ENCODE measurements at regions not wholly inside any gene's neighbourhood (a gene's known extent, or its start where the extent isn't known, plus 50 kb on each side); places are given as distances from the start of the nearest gene placed in this dataset.
"Not testable (repeated sequence)": the region's sequence is repeated elsewhere in the genome, so short reads cannot be mapped to it uniquely, and the experiment has no call there.

- no peak overlapping the region for H3K4me3 ChIP-seq (ENCODE audit: severe bottlenecking)
- no peak for DNase-seq (ENCODE audit: low spot score)
- no peak for ATAC-seq (ENCODE audit: low read depth)
- no peak for TF ChIP-seq CTCF (IDR thresholded peaks at IDR 0.05; ENCODE audit: poor library complexity, severe bottlenecking)
- H3K4me1 ChIP-seq (ENCODE audit: insufficient read depth, poor library complexity, severe bottlenecking) = no peaks in the 10 kb centered on the region
- H3K27me3 ChIP-seq (ENCODE audit: insufficient read depth, poor library complexity, severe bottlenecking) = no peaks in the 10 kb centered on the region
- no peaks in the 10 kb centered on the region for H3K9me3 ChIP-seq (ENCODE audit: severe bottlenecking)
- no peak overlapping the region for H3K27ac ChIP-seq (ENCODE audit: poor library complexity, severe bottlenecking)
- no peaks in the 10 kb centered on the region for H3K36me3 ChIP-seq (ENCODE audit: low read depth)
Observed at GRCh38 chrY:14360748-14361500, 163.4 kb upstream of the NLGN4Y start.

- TF ChIP-seq CTCF (IDR thresholded peaks at IDR 0.05; ENCODE audit: poor library complexity, severe bottlenecking) = no peak
- peak; percentile 50; the same call in 1 of the 3 replicates for ATAC-seq (ENCODE audit: low read depth)
- DNase-seq (ENCODE audit: low spot score) = no peak
- Histone ChIP-seq H3K27ac (ENCODE audit: poor library complexity, severe bottlenecking) (no peak overlapping the region), H3K9me3 (ENCODE audit: severe bottlenecking) (no peaks in the 10 kb centered on the region), H3K4me3 (ENCODE audit: severe bottlenecking) (no peak overlapping the region), H3K27me3 (ENCODE audit: insufficient read depth, poor library complexity, severe bottlenecking) (no peaks in the 10 kb centered on the region), H3K4me1 (ENCODE audit: insufficient read depth, poor library complexity, severe bottlenecking) (no peaks in the 10 kb centered on the region), H3K36me3 (ENCODE audit: low read depth) (no peaks in the 10 kb centered on the region)
Observed at GRCh38 chrY:14373608-14374007, 150.7 kb upstream of the NLGN4Y start.

- TF ChIP-seq CTCF (IDR thresholded peaks at IDR 0.05; ENCODE audit: poor library complexity, severe bottlenecking) = no peak
- no peak for ATAC-seq (ENCODE audit: low read depth)
- Histone ChIP-seq H3K27ac (ENCODE audit: poor library complexity, severe bottlenecking) (no peak overlapping the region), H3K4me3 (ENCODE audit: severe bottlenecking) (no peak overlapping the region), H3K4me1 (ENCODE audit: insufficient read depth, poor library complexity, severe bottlenecking) (no peaks in the 10 kb centered on the region), H3K9me3 (ENCODE audit: severe bottlenecking) (no peaks in the 10 kb centered on the region), H3K36me3 (ENCODE audit: low read depth) (no peaks in the 10 kb centered on the region), H3K27me3 (ENCODE audit: insufficient read depth, poor library complexity, severe bottlenecking) (no peaks in the 10 kb centered on the region)
- DNase-seq (ENCODE audit: low spot score) = no peak
Observed at GRCh38 chrY:14378217-14378616, 146.1 kb upstream of the NLGN4Y start.

- ATAC-seq (ENCODE audit: low read depth); H3K27me3 ChIP-seq (ENCODE audit: insufficient read depth, poor library complexity, severe bottlenecking); H3K36me3 ChIP-seq (ENCODE audit: low read depth); H3K27ac ChIP-seq (ENCODE audit: poor library complexity, severe bottlenecking); H3K4me1 ChIP-seq (ENCODE audit: insufficient read depth, poor library complexity, severe bottlenecking); H3K4me3 ChIP-seq (ENCODE audit: severe bottlenecking); H3K9me3 ChIP-seq (ENCODE audit: severe bottlenecking); DNase-seq (ENCODE audit: low spot score): not testable (repeated sequence)
Observed at GRCh38 chrY:14410549-14411030, 113.7 kb upstream of the NLGN4Y start.

- Histone ChIP-seq H3K27me3 (ENCODE audit: insufficient read depth, poor library complexity, severe bottlenecking) (no peaks in the 10 kb centered on the region), H3K27ac (ENCODE audit: poor library complexity, severe bottlenecking) (no peak overlapping the region), H3K4me3 (ENCODE audit: severe bottlenecking) (no peak overlapping the region), H3K4me1 (ENCODE audit: insufficient read depth, poor library complexity, severe bottlenecking) (no peaks in the 10 kb centered on the region), H3K36me3 (ENCODE audit: low read depth) (no peaks in the 10 kb centered on the region), H3K9me3 (ENCODE audit: severe bottlenecking) (no peaks in the 10 kb centered on the region)
- ATAC-seq (ENCODE audit: low read depth) (no peak), DNase-seq (ENCODE audit: low spot score) (no peak)
- no peak for TF ChIP-seq CTCF (IDR thresholded peaks at IDR 0.05; ENCODE audit: poor library complexity, severe bottlenecking)
Observed at GRCh38 chrY:14411334-14411733, 113.0 kb upstream of the NLGN4Y start.
